ENCODE measurements at regions not wholly inside any gene's neighbourhood (a gene's known extent, or its start where the extent isn't known, plus 50 kb on each side); places are given as distances from the start of the nearest gene placed in this dataset.

DNA sequence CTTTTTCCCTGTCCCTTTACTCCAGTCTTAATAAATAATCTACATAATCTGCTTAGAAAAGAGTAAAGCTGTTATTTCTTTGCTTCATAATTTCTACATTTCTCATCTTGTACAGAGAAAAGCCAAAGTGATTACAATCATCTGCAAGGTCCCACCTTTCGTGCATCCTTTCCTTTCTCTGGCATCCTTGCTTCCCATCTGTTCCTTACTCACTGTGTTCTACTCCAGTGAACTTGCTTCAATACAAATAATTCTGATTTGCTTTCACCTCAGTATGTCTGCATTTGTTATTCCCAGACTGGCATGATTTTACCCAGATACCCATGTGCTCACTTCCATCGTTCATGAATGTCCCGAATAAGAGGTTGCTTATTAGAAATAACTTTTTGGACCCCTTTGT lies 99.4 kb upstream of the DSEL start:
- no peak overlapping the region for H3K27ac Mint-ChIP-seq
- peaks cover 0 to 3% of the 10 kb centered on the region in 2 donors for H3K9me3 Mint-ChIP-seq
- H3K4me1 Mint-ChIP-seq = no peaks in the 10 kb centered on the region
- no peak for ATAC-seq (replicated peaks)
- H3K36me3 Mint-ChIP-seq = no peaks in the 10 kb centered on the region
- no peak for DNase-seq
- H3K27me3 Mint-ChIP-seq = no peaks in the 10 kb centered on the region
- H3K4me3 Mint-ChIP-seq = no peak overlapping the region

DNA sequence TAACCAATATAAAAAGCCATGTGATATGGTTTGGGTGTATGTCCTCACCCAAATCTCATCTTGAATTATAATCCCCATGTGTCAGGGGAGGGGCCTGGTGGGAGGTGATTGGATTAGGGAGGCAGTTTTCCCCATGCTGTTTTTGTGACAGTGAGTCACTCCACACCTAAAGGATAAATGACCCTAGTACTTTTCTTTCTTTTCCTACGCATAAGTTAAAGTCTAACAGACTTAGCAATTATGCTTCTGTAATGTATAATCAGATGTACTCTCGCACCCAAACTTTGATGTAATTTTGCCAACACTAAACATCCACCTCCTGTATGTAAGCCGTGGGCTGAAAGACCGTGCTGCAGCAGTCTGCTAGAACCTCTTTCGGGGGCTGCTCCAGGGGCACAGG lies 97.2 kb upstream of the DSEL start:
- Mint-ChIP-seq H3K27me3 (no peaks in the 10 kb centered on the region), H3K9me3 (peaks cover 0 to 3% of the 10 kb centered on the region in 2 donors), H3K27ac (no peak overlapping the region), H3K36me3 (no peaks in the 10 kb centered on the region), H3K4me1 (no peaks in the 10 kb centered on the region), H3K4me3 (no peak overlapping the region)
- no peak for ATAC-seq (replicated peaks)
- no peak for DNase-seq

DNA sequence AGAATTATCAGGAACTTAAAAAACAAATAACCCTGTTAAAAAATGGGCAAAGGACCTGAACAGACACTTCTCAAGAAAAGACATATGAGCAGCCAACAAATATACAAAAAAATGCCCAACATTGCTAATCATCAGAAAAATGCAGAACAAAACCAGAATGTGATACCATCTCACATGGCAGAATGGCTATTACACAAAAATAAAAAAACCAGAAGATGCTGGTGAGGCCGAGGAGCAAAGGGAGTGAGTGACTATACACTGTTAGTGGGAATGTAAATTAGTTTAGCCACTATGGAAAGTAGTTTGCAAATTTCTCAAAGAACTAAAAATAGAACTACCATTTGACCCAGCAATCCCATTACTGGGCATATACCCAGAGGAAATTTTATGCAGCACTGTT lies 95.8 kb upstream of the DSEL start:
- Mint-ChIP-seq H3K27me3 (no peaks in the 10 kb centered on the region), H3K36me3 (no peaks in the 10 kb centered on the region), H3K27ac (peak overlapping the region; percentile 53), H3K4me3 (no peak overlapping the region), H3K4me1 (no peaks in the 10 kb centered on the region), H3K9me3 (peaks cover 0 to 3% of the 10 kb centered on the region in 2 donors)
- ATAC-seq (replicated peaks) (no peak), DNase-seq (no peak)

DNA sequence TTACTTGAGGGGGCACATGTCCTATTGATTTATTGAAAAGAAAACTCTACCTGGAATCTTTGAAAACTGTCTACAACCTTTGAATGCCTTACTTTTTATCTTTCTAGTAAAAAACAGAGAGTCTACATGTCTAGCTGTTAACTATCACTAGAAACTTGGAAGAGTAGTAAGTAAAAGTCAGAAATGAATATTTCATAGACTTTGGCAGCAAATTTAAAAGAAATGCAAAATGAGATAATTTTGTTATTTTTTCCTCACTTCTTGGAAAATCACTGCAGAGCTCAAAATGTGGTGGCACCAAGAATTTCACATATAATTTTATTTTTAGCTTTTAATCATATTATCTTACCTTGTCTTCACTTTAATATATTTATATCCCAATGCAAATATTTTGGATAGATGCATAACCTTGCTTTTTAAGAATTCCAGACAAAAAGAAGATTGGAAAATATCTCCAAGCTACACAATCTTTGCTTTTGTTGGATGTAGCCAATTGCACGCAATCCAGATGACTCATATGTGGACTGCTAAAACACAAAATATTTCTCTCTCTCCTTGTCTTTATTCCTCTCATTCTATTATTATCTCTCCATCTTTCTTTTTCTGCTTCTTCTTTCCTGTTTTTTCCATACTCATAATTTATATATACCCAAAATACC lies 92.2 kb upstream of the DSEL start:
- H3K4me3 Mint-ChIP-seq = no peak overlapping the region
- ATAC-seq (replicated peaks) (no peak), DNase-seq (no peak)
- H3K27me3 Mint-ChIP-seq = no peaks in the 10 kb centered on the region
- H3K27ac Mint-ChIP-seq = no peak overlapping the region
- H3K4me1 Mint-ChIP-seq = no peaks in the 10 kb centered on the region
- H3K9me3 Mint-ChIP-seq = peaks cover 3 to 5% of the 10 kb centered on the region in 2 donors
- H3K36me3 Mint-ChIP-seq = no peaks in the 10 kb centered on the region

DNA sequence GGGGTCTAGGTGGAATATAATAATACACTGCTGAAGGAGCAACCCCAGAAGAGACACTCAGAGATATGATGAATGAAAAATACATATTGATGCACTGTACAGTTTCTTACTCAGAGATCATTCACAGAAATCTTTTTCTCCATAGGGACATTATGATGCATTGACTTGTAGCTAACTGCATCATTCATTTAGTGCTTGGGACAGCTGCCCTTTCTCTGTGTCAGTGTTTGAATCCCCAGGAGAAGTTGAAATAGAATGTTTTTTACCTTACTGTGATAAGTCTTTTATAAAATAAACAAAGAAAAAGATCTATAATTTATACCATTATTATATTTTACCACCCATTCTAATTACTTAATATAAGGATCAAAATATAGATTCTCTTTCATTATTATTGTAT lies 91.7 kb upstream of the DSEL start:
- Mint-ChIP-seq H3K9me3 (peaks cover 3 to 7% of the 10 kb centered on the region in 2 donors), H3K27me3 (no peaks in the 10 kb centered on the region)
- no peak for DNase-seq

DNA sequence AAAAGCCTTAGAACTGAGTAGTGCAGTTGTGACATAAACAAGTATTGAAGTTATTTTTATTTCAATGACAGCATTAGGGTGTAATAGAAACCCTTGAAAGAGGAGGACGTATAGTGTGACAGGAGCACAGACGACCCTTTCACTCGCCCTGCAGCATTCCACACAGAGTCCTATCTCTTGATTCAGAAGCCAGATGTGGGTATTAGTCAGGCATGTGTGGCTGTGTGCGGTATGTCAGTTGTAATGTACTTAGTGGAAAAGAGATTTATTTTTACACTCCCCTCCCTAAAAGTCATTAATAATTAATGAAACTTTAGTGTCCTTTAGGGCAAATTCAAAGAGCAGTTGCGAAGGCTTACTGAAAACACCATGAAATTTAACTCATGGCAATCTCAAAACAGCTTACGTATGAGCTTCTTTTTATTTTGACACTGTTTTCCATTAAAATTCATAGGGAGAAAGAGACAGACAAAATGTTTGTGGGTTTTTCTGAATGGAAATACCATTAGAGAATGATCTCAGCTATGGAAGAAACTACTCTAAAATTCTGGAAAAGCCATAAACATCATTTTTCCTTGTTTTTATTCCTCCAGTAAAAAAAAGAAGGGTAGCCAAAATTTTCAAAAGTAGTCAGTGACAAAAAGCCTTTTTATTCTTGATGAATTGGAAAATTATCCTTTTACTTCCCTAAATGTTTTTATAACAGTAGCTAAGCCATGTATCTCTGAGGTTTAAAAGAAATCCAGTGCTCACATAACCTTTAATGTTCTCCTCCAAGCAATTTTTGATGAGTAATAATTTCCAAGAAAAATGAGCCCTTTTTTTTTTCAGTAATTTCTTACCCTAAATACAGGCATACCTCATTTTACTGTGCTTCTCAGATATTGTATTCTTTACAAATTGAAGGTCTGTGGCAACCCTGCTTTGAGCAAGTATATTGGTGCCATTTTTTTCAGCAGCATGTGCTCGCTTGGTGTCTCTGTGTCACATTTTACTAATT lies 84.0 kb upstream of the DSEL start:
- Mint-ChIP-seq H3K4me1 (peaks cover 0 to 10% of the 10 kb centered on the region in 2 donors), H3K9me3 (peaks cover 3 to 10% of the 10 kb centered on the region in 2 donors), H3K27me3 (no peaks in the 10 kb centered on the region), H3K36me3 (no peaks in the 10 kb centered on the region), H3K27ac (no peak overlapping the region), H3K4me3 (no peak overlapping the region)
- ATAC-seq (replicated peaks) (no peak), DNase-seq (no peak)

More for the DNA sequence above, 91.7 kb upstream of the DSEL start:
- no peak for ATAC-seq (replicated peaks)
- H3K27ac Mint-ChIP-seq = no peak overlapping the region
- no peaks in the 10 kb centered on the region for H3K36me3 Mint-ChIP-seq
- no peaks in the 10 kb centered on the region for H3K4me1 Mint-ChIP-seq
- no peak overlapping the region for H3K4me3 Mint-ChIP-seq

DNA sequence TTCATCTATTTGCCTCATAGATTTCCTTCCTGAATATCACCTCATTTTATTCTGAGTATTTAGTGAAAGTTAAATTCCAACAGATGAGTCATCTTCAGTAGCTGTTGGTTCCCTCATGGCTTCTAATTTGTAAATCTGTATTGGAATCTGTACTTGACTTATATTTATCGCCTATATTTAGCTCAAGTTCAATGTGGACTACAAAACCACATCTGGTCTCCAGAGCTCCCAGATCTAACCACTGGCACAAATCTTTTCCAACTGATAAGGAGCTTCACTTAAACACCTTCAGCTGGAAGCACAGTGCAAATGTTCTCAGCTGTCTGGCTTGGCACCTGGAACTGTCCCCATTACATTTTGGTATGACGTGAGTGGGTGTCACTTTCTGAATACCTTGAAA lies 82.8 kb upstream of the DSEL start:
- H3K27ac Mint-ChIP-seq = no peak overlapping the region
- no peak overlapping the region for H3K4me3 Mint-ChIP-seq
- H3K4me1 Mint-ChIP-seq = peaks cover 0 to 10% of the 10 kb centered on the region in 2 donors
- ATAC-seq (replicated peaks) = no peak
- H3K36me3 Mint-ChIP-seq = no peaks in the 10 kb centered on the region
- no peaks in the 10 kb centered on the region for H3K27me3 Mint-ChIP-seq
- peaks cover 3 to 11% of the 10 kb centered on the region in 2 donors for H3K9me3 Mint-ChIP-seq
- no peak for DNase-seq

DNA sequence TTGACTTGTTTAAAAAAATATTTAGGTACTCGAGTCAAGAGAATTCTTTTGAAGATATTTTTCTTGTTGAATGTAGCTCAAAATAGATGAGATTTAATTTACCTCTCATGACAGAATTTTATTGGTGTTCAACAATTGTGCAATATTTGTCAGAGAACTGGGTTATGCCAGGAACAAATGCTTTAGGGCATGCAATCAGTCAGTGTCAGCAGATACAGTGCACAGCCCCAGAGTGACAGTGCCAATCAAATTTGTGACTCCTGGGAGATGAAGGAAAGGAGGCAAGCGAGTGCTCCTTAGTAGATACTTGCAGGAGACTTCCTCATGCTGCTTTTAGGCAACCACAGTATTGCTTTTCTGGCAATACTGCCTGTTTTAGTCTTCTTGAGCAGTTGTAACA lies 81.2 kb upstream of the DSEL start:
- ATAC-seq (replicated peaks) = no peak
- H3K27ac Mint-ChIP-seq = no peak overlapping the region
- H3K9me3 Mint-ChIP-seq = peaks cover 3 to 10% of the 10 kb centered on the region in 2 donors

DNA sequence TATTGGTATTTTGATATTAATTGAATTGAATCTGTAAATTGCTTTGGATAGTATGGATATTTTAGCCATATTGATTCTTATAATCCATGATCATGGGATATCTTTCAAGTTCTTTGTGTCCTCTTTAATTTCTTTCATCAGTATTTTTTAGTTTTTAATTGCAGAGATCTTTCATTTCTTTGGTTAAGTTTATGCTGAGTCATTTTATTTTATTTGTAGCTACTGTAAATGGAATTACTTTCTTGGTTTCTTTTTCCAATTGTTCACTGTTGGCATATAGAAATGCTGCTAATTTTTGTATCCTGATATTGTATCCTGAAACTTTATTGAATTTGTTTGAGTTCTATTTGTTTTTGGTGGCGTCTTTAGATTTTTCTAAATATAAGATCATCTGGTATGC lies 79.5 kb upstream of the DSEL start:
- Mint-ChIP-seq H3K4me3 (no peak overlapping the region), H3K9me3 (peaks cover 0 to 7% of the 10 kb centered on the region in 2 donors), H3K27ac (no peak overlapping the region), H3K4me1 (peaks cover 0 to 6% of the 10 kb centered on the region in 2 donors), H3K27me3 (no peaks in the 10 kb centered on the region), H3K36me3 (no peaks in the 10 kb centered on the region)
- ATAC-seq (replicated peaks) = no peak
- no peak for DNase-seq

More for the DNA sequence above, 81.2 kb upstream of the DSEL start:
- peaks cover 0 to 10% of the 10 kb centered on the region in 2 donors for H3K4me1 Mint-ChIP-seq
- DNase-seq = no peak
- no peaks in the 10 kb centered on the region for H3K36me3 Mint-ChIP-seq
- no peaks in the 10 kb centered on the region for H3K27me3 Mint-ChIP-seq
- H3K4me3 Mint-ChIP-seq = no peak overlapping the region

DNA sequence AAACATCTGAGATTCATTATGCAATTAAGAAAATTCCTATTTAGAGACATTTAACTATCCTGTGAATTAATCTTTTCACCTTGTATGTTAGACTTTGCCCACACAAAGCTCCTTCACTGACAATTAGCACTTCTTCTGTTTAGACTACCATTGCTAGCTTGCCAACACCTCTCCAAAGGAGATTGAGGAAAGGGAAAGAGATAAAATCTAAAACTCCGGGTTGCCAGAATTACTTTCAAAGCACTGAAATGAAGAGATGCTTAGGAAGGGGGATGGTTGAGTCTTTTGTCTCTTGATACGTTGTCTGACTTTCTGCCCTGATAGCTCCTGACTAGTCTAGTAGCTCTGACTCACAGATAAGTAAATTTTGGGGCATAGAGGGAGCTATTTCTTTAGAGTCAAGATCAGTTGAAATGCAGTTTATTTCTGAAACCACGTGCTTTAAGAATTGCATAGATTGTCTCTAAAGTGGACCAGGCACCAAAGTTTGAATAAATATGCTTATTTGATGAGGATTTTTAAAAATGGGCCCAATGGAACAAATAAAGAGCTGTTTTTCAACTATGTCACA lies 74.1 kb upstream of the DSEL start:
- Mint-ChIP-seq H3K9me3 (peaks cover 0 to 5% of the 10 kb centered on the region in 2 donors), H3K36me3 (no peaks in the 10 kb centered on the region), H3K4me3 (no peak overlapping the region), H3K27me3 (no peaks in the 10 kb centered on the region), H3K4me1 (no peaks in the 10 kb centered on the region), H3K27ac (no peak overlapping the region)
- DNase-seq (no peak), ATAC-seq (replicated peaks) (no peak)

DNA sequence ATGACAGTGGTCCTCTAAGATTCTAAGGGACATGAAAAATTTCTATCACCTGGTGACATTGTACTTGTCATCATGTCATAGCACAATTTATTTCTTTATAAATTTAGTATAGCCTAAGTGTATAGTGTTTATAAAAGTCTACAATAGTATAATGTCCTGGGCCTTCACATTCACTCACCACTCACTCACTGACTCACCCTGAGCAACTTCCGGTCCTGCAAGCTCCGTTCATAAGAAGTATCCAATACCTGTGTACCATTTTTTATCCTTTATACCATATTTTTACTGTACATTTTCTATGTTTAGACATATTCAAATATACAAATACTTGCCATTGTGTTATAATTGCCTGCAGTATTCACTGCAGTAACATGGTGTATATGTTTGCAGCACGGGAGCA lies 72.8 kb upstream of the DSEL start:
- H3K27me3 Mint-ChIP-seq = no peaks in the 10 kb centered on the region
- no peaks in the 10 kb centered on the region for H3K4me1 Mint-ChIP-seq
- ATAC-seq (replicated peaks) (no peak), DNase-seq (no peak)
- H3K27ac Mint-ChIP-seq = no peak overlapping the region
- H3K36me3 Mint-ChIP-seq = no peaks in the 10 kb centered on the region
- H3K4me3 Mint-ChIP-seq = no peak overlapping the region
- peaks cover 3% of the 10 kb centered on the region in 2 donors for H3K9me3 Mint-ChIP-seq

DNA sequence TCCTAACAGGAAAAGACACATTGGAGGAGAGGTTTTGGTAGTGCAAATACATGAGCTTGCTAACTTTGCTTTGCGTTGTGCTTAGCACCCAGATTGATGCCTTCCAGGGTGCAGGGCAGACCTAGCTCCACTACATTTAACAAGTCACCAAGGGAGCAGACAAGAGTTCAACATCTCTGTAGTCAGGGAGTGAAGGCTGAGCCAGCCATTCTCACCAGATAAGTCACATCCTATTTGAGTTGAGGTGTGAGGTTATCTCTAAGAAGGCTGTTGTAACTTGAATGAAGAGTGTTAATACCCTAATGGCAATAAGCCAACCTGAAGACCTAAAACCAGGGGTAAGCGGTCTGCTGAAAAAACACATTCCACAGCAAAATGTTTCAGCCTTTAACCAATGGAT lies 69.6 kb upstream of the DSEL start:
- peaks cover 5 to 6% of the 10 kb centered on the region in 2 donors for H3K9me3 Mint-ChIP-seq
- no peak overlapping the region for H3K27ac Mint-ChIP-seq
- no peak overlapping the region for H3K4me3 Mint-ChIP-seq
- H3K36me3 Mint-ChIP-seq = no peaks in the 10 kb centered on the region
- H3K27me3 Mint-ChIP-seq = no peaks in the 10 kb centered on the region
- no peak for ATAC-seq (replicated peaks)
- DNase-seq = no peak
- H3K4me1 Mint-ChIP-seq = no peaks in the 10 kb centered on the region

DNA sequence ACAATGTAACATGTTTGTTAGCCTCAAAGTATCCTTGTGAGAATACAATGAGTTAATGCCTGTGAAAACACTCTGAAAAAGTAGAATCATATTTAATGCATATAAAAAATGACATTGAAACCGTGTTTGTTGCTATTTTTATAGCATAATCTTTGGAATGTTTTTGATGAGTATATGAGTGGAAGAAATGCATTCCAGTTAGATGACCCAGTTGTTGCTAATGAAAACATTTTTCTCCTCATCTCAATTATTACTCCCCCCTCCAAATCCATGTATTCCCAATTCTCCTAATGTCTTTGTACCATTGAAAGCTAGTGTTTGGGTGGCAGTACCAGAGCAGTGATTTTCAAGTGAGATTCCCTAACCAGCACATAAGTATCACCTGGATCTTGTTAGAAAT lies 67.1 kb upstream of the DSEL start:
- Mint-ChIP-seq H3K9me3 (peaks cover 5 to 6% of the 10 kb centered on the region in 2 donors), H3K27ac (no peak overlapping the region), H3K4me3 (no peak overlapping the region), H3K4me1 (no peaks in the 10 kb centered on the region), H3K27me3 (no peaks in the 10 kb centered on the region), H3K36me3 (no peaks in the 10 kb centered on the region)
- ATAC-seq (replicated peaks) = no peak
- no peak for DNase-seq

DNA sequence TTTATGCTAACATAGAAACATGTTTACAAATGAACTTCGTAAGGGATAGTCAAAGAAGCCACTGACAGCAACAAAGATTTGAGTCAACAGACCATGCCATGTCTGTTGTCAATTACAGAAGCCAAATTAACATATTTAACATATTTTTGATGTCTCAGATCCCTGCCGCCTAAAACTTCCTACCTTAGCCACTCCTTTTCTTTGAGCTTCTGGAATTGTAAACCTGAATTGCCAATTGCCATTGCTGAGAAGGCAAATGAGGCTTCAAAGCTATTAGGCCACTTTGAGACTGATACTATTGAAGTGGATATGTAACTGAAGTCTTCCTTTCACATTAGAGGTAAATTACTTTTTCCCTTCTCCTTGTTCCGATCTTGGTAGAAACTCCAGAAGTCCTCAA lies 66.0 kb upstream of the DSEL start:
- Mint-ChIP-seq H3K27me3 (no peaks in the 10 kb centered on the region), H3K9me3 (peaks cover 5 to 6% of the 10 kb centered on the region in 2 donors), H3K4me3 (no peak overlapping the region), H3K36me3 (no peaks in the 10 kb centered on the region), H3K27ac (no peak overlapping the region), H3K4me1 (no peaks in the 10 kb centered on the region)
- ATAC-seq (replicated peaks) = no peak
- no peak for DNase-seq
